ENCODE measurements at regions not wholly inside any gene's neighbourhood (a gene's known extent, or its start where the extent isn't known, plus 50 kb on each side); places are given as distances from the start of the nearest gene placed in this dataset.

DNA sequence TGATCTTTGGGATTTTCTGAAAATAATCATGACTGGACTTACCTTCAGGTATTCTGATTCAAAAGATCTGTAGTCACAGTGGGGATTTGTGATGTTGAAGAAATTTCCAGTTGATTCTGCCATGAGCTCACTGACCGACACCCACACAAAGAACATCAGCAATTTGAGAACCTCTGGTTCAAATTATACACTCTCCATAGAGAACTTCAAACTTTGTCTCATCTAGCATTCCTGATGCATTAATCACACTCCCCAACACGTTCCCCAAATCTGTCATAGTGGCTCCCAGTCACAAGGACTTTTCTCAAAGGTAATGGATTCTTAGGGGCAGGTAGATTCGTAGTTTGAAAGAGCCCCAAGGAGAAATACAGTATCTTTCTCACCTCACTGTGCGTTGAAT is 584.3 kb downstream of the FBXO15 start:
- no peaks in the 10 kb centered on the region for H3K36me3 ChIP-seq (ENCODE audit: insufficient read depth)
- ATAC-seq (no peak), DNase-seq (ENCODE audit: low spot score) (no peak)
- H3K27me3 ChIP-seq (ENCODE audit: insufficient read depth): no peaks in the 10 kb centered on the region
- Mint-ChIP-seq H3K27me3 (ENCODE audit: insufficient read depth, low read depth, poor library complexity) (peaks cover 1% of the 10 kb centered on the region), H3K36me3 (ENCODE audit: low read depth) (no peaks in the 10 kb centered on the region), H3K9me3 (no peaks in the 10 kb centered on the region), H3K4me3 (no peak overlapping the region), H3K27ac (no peak overlapping the region), H3K4me1 (peaks cover 4% of the 10 kb centered on the region; the same call in 2 of the 3 replicates)
- H3K4me1 ChIP-seq (ENCODE audit: insufficient read depth): no peaks in the 10 kb centered on the region
- no peak for TF ChIP-seq NANOG (IDR thresholded peaks at IDR 0.05; ENCODE audit: borderline replicate concordance)
- no peak for TF ChIP-seq EZH2phosphoT487 (IDR thresholded peaks at IDR 0.05; ENCODE audit: unreplicated experiment)
- TF ChIP-seq ZNF331 (CRISPR knock-in tag; IDR thresholded peaks at IDR 0.05; ENCODE audit: low read depth): no peak
- TF ChIP-seq CREB1 (CRISPR knock-in tag; IDR thresholded peaks at IDR 0.05; ENCODE audit: low read depth): no peak
- TF ChIP-seq, protein P1, sequence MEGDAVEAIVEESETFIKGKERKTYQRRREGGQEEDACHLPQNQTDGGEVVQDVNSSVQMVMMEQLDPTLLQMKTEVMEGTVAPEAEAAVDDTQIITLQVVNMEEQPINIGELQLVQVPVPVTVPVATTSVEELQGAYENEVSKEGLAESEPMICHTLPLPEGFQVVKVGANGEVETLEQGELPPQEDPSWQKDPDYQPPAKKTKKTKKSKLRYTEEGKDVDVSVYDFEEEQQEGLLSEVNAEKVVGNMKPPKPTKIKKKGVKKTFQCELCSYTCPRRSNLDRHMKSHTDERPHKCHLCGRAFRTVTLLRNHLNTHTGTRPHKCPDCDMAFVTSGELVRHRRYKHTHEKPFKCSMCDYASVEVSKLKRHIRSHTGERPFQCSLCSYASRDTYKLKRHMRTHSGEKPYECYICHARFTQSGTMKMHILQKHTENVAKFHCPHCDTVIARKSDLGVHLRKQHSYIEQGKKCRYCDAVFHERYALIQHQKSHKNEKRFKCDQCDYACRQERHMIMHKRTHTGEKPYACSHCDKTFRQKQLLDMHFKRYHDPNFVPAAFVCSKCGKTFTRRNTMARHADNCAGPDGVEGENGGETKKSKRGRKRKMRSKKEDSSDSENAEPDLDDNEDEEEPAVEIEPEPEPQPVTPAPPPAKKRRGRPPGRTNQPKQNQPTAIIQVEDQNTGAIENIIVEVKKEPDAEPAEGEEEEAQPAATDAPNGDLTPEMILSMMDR (conservative IDR thresholded peaks at IDR 0.05; ENCODE audit: low read depth in 2 of 2): no peak
- TF ChIP-seq, protein P2, sequence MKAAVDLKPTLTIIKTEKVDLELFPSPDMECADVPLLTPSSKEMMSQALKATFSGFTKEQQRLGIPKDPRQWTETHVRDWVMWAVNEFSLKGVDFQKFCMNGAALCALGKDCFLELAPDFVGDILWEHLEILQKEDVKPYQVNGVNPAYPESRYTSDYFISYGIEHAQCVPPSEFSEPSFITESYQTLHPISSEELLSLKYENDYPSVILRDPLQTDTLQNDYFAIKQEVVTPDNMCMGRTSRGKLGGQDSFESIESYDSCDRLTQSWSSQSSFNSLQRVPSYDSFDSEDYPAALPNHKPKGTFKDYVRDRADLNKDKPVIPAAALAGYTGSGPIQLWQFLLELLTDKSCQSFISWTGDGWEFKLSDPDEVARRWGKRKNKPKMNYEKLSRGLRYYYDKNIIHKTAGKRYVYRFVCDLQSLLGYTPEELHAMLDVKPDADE (IDR thresholded peaks at IDR 0.05): no peak
- no peak for TF ChIP-seq STAT1 (IDR thresholded peaks at IDR 0.05; ENCODE audit: unreplicated experiment)
- no peak for TF ChIP-seq ZNF114 (CRISPR knock-in tag; IDR thresholded peaks at IDR 0.05)
- TF ChIP-seq JUNB (IDR thresholded peaks at IDR 0.05; ENCODE audit: unreplicated experiment): no peak
- TF ChIP-seq, protein P3, sequence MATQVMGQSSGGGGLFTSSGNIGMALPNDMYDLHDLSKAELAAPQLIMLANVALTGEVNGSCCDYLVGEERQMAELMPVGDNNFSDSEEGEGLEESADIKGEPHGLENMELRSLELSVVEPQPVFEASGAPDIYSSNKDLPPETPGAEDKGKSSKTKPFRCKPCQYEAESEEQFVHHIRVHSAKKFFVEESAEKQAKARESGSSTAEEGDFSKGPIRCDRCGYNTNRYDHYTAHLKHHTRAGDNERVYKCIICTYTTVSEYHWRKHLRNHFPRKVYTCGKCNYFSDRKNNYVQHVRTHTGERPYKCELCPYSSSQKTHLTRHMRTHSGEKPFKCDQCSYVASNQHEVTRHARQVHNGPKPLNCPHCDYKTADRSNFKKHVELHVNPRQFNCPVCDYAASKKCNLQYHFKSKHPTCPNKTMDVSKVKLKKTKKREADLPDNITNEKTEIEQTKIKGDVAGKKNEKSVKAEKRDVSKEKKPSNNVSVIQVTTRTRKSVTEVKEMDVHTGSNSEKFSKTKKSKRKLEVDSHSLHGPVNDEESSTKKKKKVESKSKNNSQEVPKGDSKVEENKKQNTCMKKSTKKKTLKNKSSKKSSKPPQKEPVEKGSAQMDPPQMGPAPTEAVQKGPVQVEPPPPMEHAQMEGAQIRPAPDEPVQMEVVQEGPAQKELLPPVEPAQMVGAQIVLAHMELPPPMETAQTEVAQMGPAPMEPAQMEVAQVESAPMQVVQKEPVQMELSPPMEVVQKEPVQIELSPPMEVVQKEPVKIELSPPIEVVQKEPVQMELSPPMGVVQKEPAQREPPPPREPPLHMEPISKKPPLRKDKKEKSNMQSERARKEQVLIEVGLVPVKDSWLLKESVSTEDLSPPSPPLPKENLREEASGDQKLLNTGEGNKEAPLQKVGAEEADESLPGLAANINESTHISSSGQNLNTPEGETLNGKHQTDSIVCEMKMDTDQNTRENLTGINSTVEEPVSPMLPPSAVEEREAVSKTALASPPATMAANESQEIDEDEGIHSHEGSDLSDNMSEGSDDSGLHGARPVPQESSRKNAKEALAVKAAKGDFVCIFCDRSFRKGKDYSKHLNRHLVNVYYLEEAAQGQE (IDR thresholded peaks at IDR 0.05; ENCODE audit: unreplicated experiment): no peak
- H3F3A ChIP-seq (replicated peaks; ENCODE audit: low read depth): no peaks in the 10 kb centered on the region
- H3K4me2 ChIP-seq: no peak overlapping the region
- H4K20me1 ChIP-seq (replicated peaks; ENCODE audit: insufficient read depth): no peaks in the 10 kb centered on the region
- H2AFZ ChIP-seq: no peak overlapping the region
- H3K79me2 ChIP-seq (replicated peaks; ENCODE audit: insufficient read depth): no peaks in the 10 kb centered on the region
- no peak overlapping the region for H3K27ac ChIP-seq (ENCODE audit: low read depth)
- no peak overlapping the region for H3K4me3 ChIP-seq
- H3K9me2 ChIP-seq (ENCODE audit: insufficient read depth): no peaks in the 10 kb centered on the region

DNA sequence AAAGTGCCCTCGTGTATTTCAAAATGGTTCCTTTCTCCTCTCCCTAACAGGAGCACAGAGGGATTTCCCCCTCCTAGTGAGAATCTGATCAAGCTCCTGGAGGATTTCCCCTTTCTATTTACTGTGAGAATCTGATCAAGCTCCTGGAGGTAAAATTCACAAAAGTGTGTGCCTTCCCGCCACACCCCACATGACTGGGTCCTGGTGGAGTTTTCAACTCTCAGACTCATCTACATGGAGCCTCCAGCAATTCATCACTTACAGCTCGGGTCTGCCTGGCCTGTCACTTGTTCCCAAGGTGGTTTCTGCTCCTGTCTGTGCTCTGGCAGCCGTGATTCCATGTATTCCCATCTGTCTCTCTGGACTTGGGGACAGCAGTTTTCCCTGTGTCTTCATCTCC is 590.7 kb downstream of the FBXO15 start:
- no peaks in the 10 kb centered on the region for H3K36me3 ChIP-seq (ENCODE audit: insufficient read depth)
- Mint-ChIP-seq H3K9me3 (no peaks in the 10 kb centered on the region), H3K36me3 (ENCODE audit: low read depth) (no peaks in the 10 kb centered on the region), H3K4me3 (no peak overlapping the region), H3K27me3 (ENCODE audit: insufficient read depth, low read depth, poor library complexity) (peaks cover 3% of the 10 kb centered on the region), H3K4me1 (no peaks in the 10 kb centered on the region), H3K27ac (no peak overlapping the region)
- no peaks in the 10 kb centered on the region for H3K27me3 ChIP-seq (ENCODE audit: insufficient read depth)
- H3K4me2 ChIP-seq: no peak overlapping the region
- no peaks in the 10 kb centered on the region for H3K79me2 ChIP-seq (replicated peaks; ENCODE audit: insufficient read depth)
- no peak for ATAC-seq
- H2AFZ ChIP-seq: peak overlapping the region; percentile 78
- no peaks in the 10 kb centered on the region for H3F3A ChIP-seq (replicated peaks; ENCODE audit: low read depth)
- no peaks in the 10 kb centered on the region for H3K9me2 ChIP-seq (ENCODE audit: insufficient read depth)
- no peak for DNase-seq (ENCODE audit: low spot score)
- no peaks in the 10 kb centered on the region for H4K20me1 ChIP-seq (replicated peaks; ENCODE audit: insufficient read depth)
- no peak overlapping the region for H3K27ac ChIP-seq (ENCODE audit: low read depth)
- H3K4me1 ChIP-seq (ENCODE audit: insufficient read depth): no peaks in the 10 kb centered on the region
- no peak overlapping the region for H3K4me3 ChIP-seq
- TF ChIP-seq, protein P1 (conservative IDR thresholded peaks at IDR 0.05; ENCODE audit: low read depth in 2 of 2): no peak
- TF ChIP-seq CREB1 (CRISPR knock-in tag; IDR thresholded peaks at IDR 0.05; ENCODE audit: low read depth) (no peak), ZNF114 (CRISPR knock-in tag; IDR thresholded peaks at IDR 0.05) (no peak), ZNF331 (CRISPR knock-in tag; IDR thresholded peaks at IDR 0.05; ENCODE audit: low read depth) (no peak), EZH2 (IDR thresholded peaks at IDR 0.05; ENCODE audit: low read depth, unreplicated experiment) (no peak), NANOG (IDR thresholded peaks at IDR 0.05; ENCODE audit: borderline replicate concordance) (no peak), EZH2phosphoT487 (IDR thresholded peaks at IDR 0.05; ENCODE audit: unreplicated experiment) (no peak)
- TF ChIP-seq, protein P2 (IDR thresholded peaks at IDR 0.05): no peak

Measured in GM23338 (cell line).